ENCODE measurements at regions not wholly inside any gene's neighbourhood (a gene's known extent, or its start where the extent isn't known, plus 50 kb on each side); places are given as distances from the start of the nearest gene placed in this dataset.

DNA sequence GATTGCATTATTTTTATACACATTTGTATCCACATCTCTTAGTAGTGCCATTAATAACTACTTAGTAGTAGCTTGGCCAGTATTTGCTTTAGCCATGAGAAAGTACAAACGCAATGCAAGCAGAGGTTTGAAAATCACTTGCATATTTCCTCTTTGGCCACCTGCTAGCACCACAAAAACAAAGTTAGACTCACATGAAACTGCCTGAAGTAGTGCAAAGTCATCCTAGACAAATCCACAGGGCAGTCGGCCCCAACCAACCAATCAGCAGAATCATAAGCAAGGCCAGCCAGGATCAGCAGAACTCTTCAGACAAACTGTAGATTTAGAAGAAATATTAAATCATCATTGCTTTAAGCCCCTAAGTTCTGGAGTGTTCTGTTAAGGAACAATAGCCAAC lies 135.2 kb upstream of the VGLL2 start:
- Mint-ChIP-seq H3K27ac (no peak overlapping the region), H3K36me3 (no peaks in the 10 kb centered on the region), H3K4me3 (no peak overlapping the region), H3K4me1 (no peaks in the 10 kb centered on the region), H3K27me3 (ENCODE audit: low read depth) (no peaks in the 10 kb centered on the region), H3K9me3 (peaks cover 5% of the 10 kb centered on the region; the same call in 1 of the 2 replicates)
- ATAC-seq (no peak), DNase-seq (ENCODE audit: low spot score) (no peak)
- TF ChIP-seq JAZF1 (CRISPR knock-in tag; IDR thresholded peaks at IDR 0.05) (no peak), TCF7 (CRISPR knock-in tag; IDR thresholded peaks at IDR 0.05; ENCODE audit: low read depth) (no peak), E2F4 (CRISPR knock-in tag; IDR thresholded peaks at IDR 0.05; ENCODE audit: borderline replicate concordance, low read depth) (no peak), NFATC4 (CRISPR knock-in tag; IDR thresholded peaks at IDR 0.05) (no peak), ERG (CRISPR knock-in tag; IDR thresholded peaks at IDR 0.05) (no peak), MAX (CRISPR knock-in tag; IDR thresholded peaks at IDR 0.05) (no peak), E2F5 (CRISPR knock-in tag; IDR thresholded peaks at IDR 0.05) (no peak), MYBL2 (CRISPR knock-in tag; IDR thresholded peaks at IDR 0.05) (no peak), SP1 (CRISPR knock-in tag; conservative IDR thresholded peaks at IDR 0.05) (no peak), OVOL2 (CRISPR knock-in tag; IDR thresholded peaks at IDR 0.05; ENCODE audit: borderline replicate concordance) (no peak), PRDM15 (CRISPR knock-in tag; IDR thresholded peaks at IDR 0.05) (no peak), GABPB1 (CRISPR knock-in tag; IDR thresholded peaks at IDR 0.05) (no peak), NR1H2 (CRISPR knock-in tag; IDR thresholded peaks at IDR 0.05) (no peak), AR (CRISPR knock-in tag; IDR thresholded peaks at IDR 0.05) (no peak), ATF3 (CRISPR knock-in tag; conservative IDR thresholded peaks at IDR 0.05) (no peak), FOXP4 (CRISPR knock-in tag; IDR thresholded peaks at IDR 0.05) (no peak), EMX1 (CRISPR knock-in tag; IDR thresholded peaks at IDR 0.05) (no peak), NFYB (CRISPR knock-in tag; conservative IDR thresholded peaks at IDR 0.05; ENCODE audit: low read depth) (no peak), CDX4 (CRISPR knock-in tag; IDR thresholded peaks at IDR 0.05; ENCODE audit: borderline replicate concordance) (no peak)
- CTCF ChIA-PET = no interaction called here
- POLR2A ChIA-PET = no interaction called here
